ENCODE measurements at regions not wholly inside any gene's neighbourhood (a gene's known extent, or its start where the extent isn't known, plus 50 kb on each side); places are given as distances from the start of the nearest gene placed in this dataset.
"Not testable (repeated sequence)": the region's sequence is repeated elsewhere in the genome, so short reads cannot be mapped to it uniquely, and the experiment has no call there.

GRCh38 chr4:64967286-64967685 lies 558.0 kb upstream of the TECRL start:
- FAIRE-seq, result no peak

GRCh38 chr4:64960516-64960915 lies 551.3 kb upstream of the TECRL start:
- no peak for FAIRE-seq

GRCh38 chr4:64940698-64941097 lies 531.4 kb upstream of the TECRL start:
- no peak for FAIRE-seq

GRCh38 chr4:64935469-64936001 lies 526.3 kb upstream of the TECRL start:
- no peak for FAIRE-seq

- FAIRE-seq, result no peak
Measured at GRCh38 chr4:64911846-64912245, 502.6 kb upstream of the TECRL start.

GRCh38 chr4:64903986-64904385 lies 494.7 kb upstream of the TECRL start:
- no peak for FAIRE-seq

GRCh38 chr4:64899563-64899962 lies 490.3 kb upstream of the TECRL start:
- no peak for FAIRE-seq

GRCh38 chr4:64899030-64899429 lies 489.8 kb upstream of the TECRL start:
- not testable (repeated sequence) for FAIRE-seq

- FAIRE-seq, result no peak
Measured at GRCh38 chr4:64897683-64898082, 488.4 kb upstream of the TECRL start.

GRCh38 chr4:64895031-64895430 lies 485.8 kb upstream of the TECRL start:
- no peak for FAIRE-seq

GRCh38 chr4:64893205-64893604 lies 484.0 kb upstream of the TECRL start:
- FAIRE-seq, result no peak

- FAIRE-seq, result no peak
Measured at GRCh38 chr4:64889906-64890610, 480.8 kb upstream of the TECRL start.

GRCh38 chr4:64883087-64883807 lies 474.0 kb upstream of the TECRL start:
- no peak for FAIRE-seq

- no peak for FAIRE-seq
Measured at GRCh38 chr4:64882311-64883086, 473.2 kb upstream of the TECRL start.

- no peak for FAIRE-seq
Measured at GRCh38 chr4:64880557-64880956, 471.3 kb upstream of the TECRL start.

- no peak for FAIRE-seq
Measured at GRCh38 chr4:64876021-64876420, 466.8 kb upstream of the TECRL start.

GRCh38 chr4:64870558-64870957 lies 461.3 kb upstream of the TECRL start:
- no peak for FAIRE-seq

GRCh38 chr4:64857815-64858214 lies 448.6 kb upstream of the TECRL start:
- no peak for FAIRE-seq

GRCh38 chr4:64857198-64857597 lies 447.9 kb upstream of the TECRL start:
- FAIRE-seq, result no peak

GRCh38 chr4:64846417-64846816 lies 437.2 kb upstream of the TECRL start:
- no peak for FAIRE-seq

GRCh38 chr4:64829749-64830148 lies 420.5 kb upstream of the TECRL start:
- no peak for FAIRE-seq

GRCh38 chr4:64824591-64824990 lies 415.3 kb upstream of the TECRL start:
- no peak for FAIRE-seq

GRCh38 chr4:64822405-64822804 lies 413.2 kb upstream of the TECRL start:
- no peak for FAIRE-seq
